GM12873 (cell line): ENCODE measurements at regions not wholly inside any gene's neighbourhood (a gene's known extent, or its start where the extent isn't known, plus 50 kb on each side); places are given as distances from the start of the nearest gene placed in this dataset.

Source experiments
- TF ChIP-seq, protein P1 (sequence below): IDR thresholded peaks from 2 replicates; pipeline ENCODE4 v1.5.1; 2012; ENCODE audit warnings: low read depth, mild to moderate bottlenecking, moderate library complexity, low read length, control low read depth; ENCODE audit not compliant: insufficient read depth; ENCODE audit errors: missing control alignments

DNA sequence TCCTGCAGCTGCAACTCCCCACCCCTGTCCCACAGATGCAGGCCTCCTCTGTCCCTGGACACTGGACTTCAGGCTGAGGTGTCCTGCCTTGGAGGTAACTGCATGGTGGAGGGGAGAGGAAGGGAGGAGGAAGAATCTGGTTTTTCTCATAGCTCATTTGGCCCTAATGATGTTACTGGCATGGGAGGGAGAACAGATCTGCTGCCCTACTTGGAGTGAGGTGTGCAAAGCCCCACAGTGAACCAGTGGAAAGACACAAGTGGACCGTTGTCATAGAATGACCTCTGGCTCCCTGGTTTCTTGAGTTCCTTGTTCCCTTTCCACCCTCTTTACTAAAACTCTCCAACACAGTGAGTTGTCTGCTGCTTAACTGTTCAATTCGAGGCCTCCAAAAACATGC lies 215.9 kb downstream of the BARX2 start:
- TF ChIP-seq, protein P1, sequence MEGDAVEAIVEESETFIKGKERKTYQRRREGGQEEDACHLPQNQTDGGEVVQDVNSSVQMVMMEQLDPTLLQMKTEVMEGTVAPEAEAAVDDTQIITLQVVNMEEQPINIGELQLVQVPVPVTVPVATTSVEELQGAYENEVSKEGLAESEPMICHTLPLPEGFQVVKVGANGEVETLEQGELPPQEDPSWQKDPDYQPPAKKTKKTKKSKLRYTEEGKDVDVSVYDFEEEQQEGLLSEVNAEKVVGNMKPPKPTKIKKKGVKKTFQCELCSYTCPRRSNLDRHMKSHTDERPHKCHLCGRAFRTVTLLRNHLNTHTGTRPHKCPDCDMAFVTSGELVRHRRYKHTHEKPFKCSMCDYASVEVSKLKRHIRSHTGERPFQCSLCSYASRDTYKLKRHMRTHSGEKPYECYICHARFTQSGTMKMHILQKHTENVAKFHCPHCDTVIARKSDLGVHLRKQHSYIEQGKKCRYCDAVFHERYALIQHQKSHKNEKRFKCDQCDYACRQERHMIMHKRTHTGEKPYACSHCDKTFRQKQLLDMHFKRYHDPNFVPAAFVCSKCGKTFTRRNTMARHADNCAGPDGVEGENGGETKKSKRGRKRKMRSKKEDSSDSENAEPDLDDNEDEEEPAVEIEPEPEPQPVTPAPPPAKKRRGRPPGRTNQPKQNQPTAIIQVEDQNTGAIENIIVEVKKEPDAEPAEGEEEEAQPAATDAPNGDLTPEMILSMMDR, result no peak

DNA sequence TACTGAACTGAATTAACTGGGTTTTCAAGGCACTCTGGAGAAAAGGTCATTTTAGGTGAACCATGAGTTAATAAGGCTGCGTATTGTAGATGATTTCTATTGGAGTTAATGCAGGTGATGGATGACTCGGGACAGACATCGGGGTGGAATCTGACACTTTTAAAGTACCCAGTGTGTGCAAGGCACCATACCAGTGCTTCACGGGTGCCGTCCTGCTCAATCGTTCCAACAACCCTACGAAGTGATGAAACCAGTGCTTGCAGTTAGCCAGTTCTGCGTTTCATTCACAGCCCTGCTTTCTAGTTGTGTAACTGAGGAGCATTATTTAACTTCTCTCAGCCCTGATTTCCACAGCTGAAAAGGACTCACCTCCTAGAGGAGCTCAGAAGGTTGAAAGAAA lies 216.5 kb downstream of the BARX2 start:
- TF ChIP-seq, protein P1, result no peak

DNA sequence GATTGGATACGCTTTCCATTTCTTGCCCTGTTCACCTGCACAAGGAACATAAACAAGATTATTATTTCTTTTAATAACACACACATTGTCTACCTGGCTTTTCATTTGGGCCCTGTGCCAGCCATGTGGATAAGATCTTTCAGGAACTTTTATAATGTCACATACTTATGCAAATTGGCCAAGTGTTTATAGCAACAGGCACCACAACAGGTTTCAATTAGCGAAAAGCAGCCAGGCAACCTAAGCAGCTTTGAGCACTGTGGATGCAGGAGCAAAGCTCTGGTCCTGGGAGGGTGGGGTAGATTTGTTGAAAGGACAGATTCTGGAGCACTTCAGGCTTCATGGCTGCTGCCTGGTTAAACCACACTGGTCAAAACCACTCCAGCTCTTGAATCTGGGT lies 217.4 kb downstream of the BARX2 start:
- TF ChIP-seq, protein P1, result no peak

DNA sequence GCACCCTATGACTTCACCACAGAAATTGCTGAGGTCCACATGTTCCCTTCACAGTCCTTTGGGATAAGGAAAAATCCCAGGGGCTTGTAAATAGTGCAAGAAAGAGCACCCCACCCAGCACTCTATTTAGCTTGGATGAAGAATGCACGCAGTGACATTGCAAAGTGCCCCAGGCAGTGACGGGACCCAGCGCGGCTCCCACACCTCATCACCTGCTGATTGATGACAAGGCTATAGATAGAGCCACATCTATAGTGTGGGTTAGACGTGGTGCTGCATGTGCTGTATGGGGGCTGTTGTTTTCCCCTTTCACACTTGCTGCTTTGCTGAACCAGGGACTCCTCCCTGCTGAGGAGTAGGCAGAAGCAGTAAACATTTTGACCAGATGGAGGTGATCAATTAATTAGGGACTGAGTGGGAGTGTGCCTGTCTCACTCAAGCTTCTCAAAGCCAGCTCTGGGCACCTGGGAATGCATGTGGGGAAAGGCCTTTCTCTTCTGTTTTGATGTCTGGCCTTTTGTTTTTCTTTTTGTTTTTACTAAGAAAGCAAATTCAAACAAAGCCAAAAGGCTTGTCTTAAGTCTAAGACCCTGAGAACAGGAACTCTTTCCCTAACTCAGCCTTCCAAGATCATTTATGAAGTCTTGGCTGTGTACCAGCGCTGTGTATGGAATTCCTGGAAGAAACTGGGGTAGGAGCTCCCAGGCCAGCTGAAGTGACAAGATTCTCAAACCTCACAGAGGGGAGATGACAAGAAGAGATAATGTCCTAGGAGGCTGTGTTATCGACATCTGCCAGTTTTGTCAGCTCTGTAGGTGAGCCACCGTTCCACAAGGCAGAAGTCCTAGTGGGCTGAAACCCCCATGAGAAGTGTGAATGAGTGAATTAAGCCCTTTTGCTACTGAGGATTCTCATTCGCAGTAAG lies 219.7 kb downstream of the BARX2 start:
- TF ChIP-seq, protein P1, result no peak

DNA sequence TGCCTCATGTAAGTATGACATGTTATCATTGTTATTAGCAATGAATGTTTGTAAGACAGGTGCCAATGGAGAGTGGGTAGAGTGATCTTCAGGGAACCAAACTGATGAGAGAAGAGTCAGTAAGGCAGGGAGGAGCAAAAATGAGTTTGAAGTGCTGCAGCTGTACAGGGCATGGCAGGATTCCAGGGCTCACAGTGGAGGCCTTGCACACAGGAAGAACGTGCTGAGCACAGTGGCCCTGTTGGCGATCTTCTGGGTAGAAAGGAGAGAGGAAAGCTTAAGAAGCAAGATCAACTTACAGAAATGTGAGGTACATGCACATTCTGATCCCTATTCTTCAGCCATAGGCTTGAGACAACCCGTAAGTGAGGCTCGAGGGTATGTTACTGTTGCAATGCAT lies 219.3 kb upstream of the TMEM45B start:
- TF ChIP-seq, protein P1, result no peak

DNA sequence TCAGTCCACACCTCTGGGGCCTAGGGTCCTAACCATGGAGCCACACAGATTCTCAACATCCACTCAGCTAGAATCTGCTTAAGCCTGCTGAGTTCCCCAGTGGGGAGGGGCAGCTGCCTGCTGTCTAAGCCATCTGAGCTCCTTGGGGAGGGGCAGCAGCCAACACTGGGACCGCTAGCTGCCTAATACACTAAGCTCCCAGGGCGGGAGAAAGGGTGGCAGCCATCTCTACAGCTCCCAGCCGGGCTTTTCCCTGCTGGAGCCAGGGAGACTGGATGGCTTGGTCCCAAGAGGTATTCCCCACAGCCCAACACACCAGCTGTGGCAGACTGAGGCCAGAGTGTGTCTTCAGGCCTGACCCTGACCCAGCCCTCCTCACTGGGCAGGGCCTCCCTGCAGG lies 217.3 kb upstream of the TMEM45B start:
- TF ChIP-seq, protein P1, result no peak

DNA sequence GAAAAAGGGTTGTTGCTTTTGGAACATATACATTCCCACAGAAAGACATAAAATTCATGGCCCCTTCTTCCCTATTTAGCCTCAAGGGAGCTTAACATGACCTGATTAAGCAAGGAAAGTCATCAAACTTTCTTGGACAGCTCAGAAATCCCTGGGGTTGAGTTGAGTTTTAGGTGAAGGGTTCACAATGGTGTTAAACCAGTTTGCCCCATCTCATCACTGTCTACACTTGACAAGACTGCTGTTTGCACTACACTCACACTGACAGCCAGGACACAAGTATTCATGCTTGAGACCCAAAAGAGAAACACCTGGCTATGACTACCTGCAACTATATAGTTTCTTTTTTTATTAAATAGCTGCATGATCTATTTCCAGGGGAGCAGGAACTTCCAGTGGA lies 209.8 kb upstream of the TMEM45B start:
- TF ChIP-seq, protein P1, result no peak
